ENCODE measurements at regions not wholly inside any gene's neighbourhood (a gene's known extent, or its start where the extent isn't known, plus 50 kb on each side); places are given as distances from the start of the nearest gene placed in this dataset.

DNA sequence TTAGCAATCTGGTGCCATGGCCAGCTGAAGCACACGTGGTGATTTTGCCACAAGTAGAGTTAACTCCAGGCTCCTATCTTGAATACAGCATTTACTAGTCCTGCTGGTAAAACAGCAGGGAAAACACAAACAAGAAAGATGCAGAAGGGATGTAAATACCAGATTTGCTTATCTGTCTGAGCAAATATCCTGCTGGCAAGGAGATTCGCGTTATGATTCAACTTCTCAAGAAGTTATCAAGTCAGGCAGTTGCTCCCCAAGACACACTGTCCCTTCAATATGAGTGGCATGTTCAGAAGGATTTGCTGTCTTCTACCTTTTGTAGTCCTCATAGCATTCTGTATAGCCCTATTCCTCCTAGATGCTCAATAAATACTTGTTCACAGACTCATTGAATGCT, 171.2 kb upstream of the EGLN3 start:
- no peak for DNase-seq

DNA sequence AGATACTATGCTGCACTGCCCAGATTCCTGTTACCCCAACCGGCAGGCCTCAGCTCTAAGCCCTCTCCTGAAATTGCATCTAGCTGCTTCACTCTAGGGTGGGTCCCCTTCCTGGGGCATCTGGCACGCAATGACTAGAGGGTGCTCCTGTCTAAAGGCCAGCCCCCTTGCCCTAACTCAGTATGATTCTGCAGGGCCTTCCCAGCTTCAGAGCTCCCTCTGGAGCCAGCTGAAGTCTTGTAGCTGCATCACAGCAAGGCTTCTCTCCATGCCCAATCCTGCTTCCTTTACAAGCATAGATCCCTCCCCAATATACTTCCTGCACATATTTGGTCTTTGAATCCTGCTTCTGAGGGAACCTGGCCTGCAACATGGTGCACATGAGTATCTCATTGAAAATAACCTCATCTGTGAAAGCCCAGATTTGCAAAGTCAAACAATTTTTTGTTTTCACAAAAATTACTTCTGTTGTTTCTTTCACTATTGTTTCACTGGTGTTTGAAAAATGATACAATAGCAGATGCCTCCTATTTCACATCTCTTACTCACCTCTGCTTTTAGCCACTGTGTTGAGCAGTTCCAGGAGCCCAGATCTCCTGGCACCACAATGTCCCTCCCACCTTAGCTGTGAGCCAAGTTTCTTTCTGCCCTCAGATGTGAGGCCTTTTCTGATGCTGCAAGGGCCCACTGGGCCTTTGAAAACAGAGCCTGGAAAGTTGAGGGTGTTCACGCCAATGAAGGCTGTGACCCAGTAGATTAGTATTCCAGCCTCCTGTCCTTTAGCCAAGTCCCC, 169.5 kb upstream of the EGLN3 start:
- no peak for DNase-seq

DNA sequence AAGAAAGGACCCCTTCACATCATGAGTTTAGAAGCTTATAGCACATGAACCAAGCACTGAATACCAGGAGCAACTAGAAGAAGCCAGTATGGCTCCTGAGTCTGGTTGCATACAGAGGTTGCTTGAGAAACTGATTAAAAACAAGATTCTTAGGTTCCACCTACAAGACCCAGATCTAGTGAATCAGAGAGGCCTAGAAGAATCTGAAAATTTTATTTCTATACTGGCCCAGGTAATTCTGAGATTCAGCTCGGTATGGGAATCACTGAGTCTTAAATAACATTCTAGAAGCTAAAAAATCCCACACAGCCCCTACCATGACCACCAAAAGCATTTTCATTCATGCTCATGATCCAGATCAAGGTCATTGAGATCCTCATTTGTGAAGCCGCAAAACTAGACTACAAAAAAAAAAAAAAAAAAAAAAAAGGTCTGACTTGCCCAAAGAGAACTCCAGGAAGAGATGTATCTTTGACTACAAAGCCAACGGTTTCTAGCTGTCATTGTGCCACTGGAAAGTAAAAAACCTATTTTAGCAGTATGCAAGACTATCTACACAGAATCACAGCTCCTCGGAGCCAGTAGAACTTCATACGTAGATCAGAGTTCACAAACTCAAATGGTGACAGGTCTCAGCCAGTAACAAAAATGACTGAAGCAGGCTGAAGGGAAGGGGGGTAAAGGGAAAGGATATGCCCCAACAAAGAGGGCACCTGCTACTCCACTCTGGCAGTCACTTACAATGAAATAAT, 168.4 kb upstream of the EGLN3 start:
- DNase-seq, result no peak

DNA sequence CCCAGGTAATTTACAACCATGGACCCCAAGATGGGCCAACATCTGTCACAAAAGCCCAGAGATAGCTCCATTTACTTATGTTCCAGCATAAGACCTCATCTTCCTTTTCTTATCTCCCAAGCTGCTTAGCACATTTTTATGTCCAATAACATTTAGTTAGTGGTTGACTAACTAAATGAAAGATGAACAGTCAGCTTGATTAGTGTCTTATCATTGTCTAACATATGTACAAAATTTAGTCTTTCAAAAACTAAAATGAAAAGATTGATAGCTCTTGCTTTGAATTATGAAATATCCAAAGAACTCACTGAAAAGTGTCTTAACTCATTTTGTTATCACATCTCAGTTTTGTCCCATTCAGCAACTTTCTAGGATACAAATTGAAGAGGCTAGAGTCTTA, 163.1 kb upstream of the EGLN3 start:
- DNase-seq, result no peak

DNA sequence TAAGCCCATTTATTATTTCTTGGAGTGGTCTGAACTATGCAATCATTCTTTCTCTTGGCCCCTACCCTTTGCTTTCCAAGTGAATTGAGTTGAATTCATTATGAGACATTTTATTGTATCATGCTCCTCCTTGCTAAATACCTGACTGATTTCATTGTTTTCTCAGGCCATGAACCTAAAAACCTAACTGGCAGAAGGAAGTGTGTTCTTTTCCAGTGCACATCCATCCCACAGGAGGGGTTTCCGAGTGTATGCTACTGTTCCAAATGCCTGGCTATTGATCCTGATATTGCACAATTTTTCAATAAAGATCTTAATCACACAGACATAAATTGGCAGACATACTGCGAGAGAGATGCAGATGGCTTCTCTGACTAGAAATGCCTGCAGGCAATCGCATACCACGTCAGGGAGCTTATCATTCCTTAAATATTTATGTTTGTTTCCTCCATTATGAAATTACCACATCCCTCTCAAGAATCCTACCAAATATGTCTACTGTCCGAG, 162.2 kb upstream of the EGLN3 start:
- DNase-seq, result no peak

DNA sequence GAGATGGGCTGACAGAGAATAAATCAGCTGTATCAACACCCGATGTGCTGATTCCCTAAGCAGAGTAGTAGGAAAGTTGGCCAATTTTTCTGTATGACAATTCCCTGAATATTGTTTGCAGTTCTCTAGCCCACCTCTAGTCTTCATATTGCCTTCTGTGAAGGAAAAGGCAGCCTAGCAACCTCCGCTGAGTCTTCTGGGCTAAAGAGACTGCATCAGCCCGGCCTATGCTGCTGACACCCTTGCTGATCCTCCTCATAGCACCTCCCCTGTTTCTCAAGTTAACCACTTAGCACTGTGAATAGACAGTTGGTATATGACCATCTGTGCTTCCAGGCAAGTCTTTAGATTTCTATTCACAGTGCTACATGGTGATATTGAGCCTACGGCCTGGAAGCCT, 161.1 kb upstream of the EGLN3 start:
- no peak for DNase-seq

DNA sequence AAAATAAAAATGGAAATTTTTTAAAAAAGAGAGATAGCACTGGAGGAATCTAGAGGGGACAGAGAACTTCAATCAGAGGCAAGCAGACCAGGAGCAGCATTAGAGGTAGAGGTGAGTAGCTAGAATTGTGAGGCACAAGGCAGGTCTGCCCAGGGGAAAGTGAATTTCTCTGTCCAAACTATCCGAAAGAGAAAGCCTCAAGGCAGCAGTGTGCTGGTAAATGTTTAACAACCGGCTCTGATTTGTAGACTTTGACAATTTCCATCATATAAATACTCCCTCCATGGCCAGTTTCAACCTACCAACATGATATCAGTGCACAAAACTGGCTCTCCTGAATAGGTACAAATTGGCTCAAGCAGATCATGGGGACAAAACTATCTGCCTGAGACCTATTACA, 160.6 kb upstream of the EGLN3 start:
- no peak for DNase-seq

DNA sequence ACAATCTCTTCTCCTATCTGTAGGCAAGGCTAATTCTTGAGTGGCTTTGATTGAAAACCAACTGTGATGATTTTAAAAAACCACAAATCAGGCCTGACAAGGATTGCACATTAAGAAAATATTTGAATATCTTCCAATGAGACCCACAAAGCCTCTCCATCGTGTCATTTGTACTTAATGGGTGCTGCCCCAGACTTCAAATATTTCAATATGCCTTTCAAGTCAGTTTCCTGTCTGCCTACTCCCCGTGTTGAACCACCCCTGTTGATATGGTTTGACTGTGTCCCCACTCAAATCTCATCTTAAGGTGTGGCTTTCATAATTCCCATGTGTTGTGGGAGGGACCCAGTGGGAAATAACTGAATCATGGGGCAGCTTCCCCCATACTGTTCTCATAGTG, 159.7 kb upstream of the EGLN3 start:
- no peak for DNase-seq

DNA sequence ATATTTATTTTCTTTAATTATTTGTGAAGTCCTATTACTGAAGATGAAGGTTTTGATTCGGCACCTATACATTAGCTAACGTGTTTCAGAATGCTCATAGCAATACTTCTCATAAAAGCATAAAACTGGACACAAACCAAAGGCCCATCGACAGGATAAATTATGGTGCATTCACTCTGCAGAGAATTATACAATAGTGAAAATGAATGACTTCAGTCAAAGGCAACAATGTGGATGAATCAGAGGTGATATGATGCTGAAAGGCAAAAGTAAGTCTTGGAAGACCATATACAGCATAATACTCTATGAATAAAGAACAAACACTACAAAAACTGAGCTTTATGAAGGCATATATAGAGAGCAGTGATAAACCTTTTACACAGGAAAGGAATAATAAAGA, 156.6 kb upstream of the EGLN3 start:
- no peak for DNase-seq

DNA sequence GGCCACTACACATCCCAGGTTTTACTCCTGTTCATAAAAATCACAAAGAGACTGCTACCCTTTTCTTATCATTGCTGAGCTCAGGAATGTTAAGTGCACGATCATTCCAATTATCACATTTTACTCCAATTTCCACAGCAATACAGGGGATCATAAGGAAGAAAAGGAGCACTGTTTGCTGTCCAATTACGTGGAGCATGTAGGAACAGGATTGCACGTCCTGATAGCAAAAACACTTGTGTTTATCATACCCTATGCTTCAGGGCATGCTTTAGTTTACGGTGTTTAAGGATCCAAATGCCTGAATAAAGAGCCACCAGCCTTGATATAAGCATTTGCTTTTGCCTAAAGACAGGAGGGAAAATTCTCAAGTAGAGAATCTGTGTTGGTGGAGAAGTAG, 155.4 kb upstream of the EGLN3 start:
- no peak for DNase-seq

DNA sequence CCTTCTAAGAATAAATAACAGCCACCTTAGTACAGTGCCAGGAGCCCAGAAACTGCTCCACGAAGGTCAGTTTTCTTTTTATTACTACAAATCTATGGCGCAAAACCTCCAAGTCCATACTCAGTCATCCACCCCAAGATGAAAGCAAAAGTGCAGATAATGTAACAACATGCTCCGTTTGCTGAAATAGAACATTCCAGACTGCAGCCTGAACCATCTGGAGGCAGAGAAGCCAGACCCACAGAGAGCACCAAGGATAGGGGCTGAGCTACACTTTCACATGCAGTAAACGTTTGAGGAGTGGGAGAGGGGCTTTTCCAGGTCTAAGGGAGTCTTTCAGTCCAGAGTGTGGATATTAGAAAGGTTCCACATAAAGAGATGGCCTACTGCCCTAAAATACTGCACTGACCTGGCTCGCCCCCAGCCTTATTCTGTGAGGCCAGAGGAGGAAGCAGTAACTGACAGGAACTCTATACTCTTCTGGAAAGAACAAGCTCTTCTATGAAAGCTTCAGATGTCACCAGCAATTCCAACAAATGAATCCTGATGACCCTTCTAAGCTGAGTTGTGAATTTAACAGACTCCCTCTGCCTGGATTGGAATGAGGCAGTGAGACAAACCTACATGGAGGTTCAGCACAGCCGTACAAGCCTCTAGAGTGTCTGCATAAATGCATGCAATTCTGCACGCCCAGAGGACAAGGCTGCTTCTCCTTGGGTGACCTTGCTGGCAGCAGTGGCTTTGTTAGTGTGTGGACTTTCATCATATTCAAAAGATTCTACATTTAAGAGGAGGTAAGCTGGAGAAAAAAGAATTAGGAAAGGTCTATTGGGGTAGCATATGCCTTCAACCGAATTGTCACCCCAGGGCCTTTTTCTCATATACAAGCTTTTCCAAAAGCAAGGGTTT, 153.9 kb upstream of the EGLN3 start:
- DNase-seq, result no peak

DNA sequence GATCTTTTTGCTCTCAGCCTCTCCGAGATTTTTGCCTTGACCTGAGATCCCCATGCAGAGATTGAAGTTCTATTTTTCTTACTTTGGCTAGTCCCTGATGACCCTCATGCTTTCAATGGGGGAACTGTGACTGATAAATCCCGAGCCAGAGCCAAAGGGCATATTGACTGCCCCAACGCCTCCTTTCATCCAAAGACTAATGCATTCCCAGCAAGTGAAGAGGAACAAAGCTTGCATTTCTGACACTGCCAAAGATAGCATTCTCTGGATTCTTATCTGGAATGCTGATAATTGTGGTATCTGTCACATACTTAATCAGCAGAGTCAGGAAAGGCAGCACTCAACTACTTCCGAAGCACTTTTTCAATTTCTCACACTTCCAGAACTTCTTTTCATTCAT, 152.3 kb upstream of the EGLN3 start:
- DNase-seq, result no peak

DNA sequence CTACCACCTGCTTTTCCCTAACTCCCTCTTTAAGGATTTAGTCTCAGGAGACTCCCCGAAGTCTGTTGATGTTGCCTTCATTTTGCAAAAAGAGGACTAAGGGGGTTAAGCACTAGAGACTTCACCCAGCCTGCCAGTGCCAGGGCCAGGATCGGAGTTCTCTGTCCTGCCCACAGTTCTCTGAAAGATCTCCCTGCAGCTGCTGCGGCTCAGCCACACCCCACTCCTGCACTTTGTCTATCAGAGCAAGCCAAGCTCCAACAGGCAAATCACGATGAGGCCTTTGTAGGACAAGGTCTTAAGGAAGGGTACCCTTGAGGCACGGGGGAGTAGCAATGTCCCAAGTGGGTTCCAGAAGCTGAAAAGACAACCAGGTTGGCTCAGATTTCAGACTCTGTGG, 148.8 kb upstream of the EGLN3 start:
- DNase-seq, result no peak

DNA sequence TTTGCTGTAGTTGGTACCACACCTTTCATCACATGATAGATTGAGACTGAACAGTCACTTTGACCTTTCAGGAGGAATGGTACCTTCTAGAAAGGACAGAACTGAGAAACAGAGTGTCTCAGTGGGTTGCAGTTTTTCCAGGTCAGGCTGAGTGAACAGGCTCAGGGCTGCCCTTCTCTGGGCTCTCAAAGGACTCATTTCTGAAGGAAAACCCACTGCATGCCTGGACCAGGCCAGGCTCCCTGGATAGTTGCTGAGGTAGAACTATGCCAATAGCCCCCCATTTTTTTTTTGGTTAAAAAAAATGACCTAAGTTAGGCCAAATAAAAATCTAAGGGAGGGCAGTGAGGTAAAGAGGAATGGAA, 148.1 kb upstream of the EGLN3 start:
- DNase-seq, result no peak

DNA sequence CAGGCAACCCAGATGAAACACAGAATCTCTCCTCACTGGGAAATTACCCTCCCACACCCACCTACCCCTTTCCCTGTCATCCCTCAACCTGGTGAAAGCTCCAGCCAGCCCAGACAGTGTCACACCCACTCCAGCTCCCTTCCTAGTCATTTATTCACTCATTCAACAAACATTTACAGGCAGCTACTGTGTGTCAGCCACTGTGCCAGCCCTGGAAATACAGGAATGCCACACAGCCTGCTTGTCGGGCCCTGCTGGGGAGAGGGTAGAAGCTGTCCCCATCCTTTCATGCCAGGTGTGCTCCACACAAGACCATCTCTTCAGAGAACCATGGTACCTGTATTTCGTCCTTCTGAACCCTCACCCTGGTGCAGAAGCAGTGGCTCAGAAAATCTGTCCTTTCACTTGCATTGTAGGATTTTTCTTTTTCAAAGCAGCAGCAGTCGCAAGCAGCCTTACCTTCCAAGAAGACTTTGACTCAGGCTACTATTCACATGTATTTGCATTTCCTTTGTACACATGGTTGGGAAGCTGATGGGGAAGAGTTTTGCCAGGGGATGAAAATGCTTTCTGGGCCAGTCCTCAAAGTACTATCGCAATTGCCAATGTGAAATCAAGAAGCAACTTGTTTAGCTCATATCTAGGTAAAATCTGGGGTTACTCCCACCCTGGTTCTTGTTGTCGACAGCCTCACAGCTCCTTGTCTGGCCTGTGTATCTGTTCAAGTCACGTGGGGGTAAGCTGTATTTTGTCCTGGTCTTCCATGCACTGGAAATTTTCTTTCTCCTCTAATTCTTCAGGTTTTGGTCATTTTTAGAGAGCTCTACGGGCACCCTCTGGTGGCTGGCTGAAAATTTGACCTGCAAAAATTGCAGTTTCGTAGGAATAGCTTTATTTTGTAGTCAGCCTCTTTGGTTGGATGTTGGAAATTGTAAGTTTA, 147.4 kb upstream of the EGLN3 start:
- DNase-seq, result peak; percentile 28

DNA sequence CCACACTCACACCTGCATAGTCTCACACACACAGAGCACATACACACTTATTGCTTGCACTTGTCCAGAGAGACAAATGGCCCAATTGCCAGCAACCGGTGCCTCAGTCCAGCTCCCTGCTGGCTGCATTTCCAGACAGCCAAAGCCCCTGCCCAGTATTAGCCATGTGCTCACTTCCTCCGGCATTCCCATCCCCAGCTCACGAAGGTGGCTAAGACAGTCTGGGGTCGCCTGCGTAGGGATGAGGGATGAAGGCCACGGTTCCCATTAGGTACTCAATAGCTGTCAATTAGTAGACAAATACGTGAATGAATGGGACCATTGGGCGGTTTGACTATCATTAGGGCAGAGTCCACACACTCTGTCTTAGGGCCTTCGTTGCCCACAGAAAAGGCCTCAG, 146.8 kb upstream of the EGLN3 start:
- DNase-seq, result no peak

DNA sequence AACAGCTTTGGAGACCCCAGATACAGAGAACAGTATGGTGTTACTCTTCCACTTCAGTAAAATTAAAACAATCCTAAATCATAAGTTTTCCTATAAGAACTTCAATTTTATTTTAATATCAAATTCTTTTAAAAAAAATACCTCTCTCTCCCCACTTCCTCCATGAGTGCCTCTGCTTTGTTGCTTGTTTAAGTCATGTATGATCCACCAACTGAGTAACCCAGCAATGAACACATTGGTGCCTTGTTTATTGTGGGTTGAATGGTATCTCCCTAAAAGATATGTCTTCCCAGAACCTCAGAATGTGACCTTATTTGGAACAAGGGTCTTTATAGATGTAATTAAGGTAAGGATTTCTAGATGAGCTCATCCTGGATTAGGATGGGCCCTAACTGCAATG, 143.5 kb upstream of the EGLN3 start:
- DNase-seq, result no peak

DNA sequence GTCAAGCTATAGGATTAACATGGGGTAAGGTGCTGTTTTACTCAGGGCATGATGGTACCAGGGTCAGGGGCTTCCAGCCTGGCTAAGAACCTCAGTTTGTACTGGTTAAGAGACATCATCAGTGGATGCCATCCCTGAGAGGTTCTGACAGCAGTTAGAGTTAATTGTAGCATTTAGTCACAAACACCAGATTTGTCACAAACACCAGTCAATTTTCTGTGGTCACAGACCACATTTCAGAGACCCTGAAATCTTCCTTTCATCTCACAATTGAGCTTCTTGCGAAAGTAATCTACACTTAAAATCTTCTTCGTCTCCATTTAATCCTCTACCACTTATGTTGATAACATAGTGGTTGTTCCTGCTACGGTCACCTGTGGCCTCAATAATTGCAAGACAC, 143.0 kb upstream of the EGLN3 start:
- DNase-seq, result no peak

DNA sequence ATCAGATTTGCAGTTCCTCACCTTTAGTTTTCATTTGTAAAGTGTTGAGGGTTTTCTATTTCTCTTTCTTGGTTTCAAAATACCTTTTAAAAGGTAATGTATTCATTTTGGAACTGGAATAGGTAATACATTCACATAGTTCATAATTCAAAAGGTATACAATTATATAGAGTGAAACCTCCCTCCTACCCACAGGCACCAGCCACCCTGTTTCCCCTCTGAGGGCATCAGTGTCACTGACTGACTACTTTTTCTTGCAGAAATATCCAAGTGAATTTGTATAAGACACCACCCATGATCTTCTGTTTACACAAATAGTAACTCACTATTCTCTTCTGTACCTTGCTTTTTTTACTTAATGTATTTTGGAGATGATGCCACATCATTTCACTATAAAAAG, 139.6 kb upstream of the EGLN3 start:
- no peak for DNase-seq

DNA sequence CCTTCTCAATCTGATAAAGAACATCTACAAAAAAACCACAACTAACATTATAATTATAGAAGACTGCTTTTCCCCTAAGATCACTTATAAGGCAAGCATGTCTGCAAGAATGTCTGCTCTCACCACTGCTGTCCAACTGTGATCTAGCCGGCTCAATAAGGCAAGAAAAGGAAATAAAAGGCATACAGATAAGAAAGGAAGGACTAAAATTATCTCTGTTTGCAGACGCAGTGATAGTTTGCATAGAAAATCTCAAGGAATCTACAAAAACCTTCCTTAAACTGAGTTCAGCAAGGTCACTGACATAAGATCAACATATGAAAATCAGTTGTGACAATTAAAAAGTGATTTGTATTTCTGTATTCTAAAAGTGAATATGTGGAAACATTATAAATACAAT, 138.0 kb upstream of the EGLN3 start:
- no peak for DNase-seq

DNA sequence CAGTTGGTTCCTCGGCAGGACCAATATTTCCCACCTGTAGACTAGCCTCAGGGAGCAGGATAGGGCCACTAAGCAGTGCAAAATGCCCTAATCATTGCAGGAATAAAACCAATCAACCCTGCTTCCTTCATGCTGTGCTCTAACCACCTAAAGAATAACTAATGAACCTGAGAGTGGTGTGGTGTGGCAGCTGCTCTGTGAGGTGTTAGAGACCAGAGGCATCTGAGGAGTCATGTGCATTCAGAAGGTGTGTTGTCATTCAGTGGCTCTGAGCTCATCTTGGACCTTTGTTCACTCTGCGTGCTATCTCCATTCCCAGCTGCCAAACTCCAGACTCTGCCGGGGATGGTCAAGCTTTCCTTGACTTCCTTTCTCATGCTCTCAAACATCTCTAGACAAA, 136.7 kb upstream of the EGLN3 start:
- no peak for DNase-seq

DNA sequence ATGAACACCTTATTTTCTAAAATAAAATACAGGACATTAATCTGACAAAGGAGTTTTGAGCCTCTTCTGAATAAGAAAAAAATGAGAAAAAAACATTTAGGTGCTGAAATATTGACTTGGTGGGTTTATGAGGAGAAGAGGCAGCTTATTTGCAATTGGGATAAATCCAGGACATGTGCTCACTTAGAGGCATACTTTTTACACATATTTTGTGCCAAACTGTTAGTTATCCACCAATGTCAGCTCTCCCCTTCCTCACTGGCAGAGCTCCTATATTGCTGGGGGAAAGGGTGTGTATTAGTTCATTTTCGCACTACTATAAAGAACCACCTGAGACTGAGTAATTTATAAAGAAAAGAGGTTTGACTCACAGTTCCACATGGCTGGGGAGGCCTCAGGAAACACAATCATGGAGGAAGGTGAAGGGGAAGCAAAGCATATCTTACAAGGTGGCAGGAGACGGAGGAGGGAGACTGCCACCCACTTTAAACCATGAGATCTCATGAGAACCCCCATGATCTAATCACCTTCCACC, 135.4 kb upstream of the EGLN3 start:
- no peak for DNase-seq
